ENCODE measurements at regions not wholly inside any gene's neighbourhood (a gene's known extent, or its start where the extent isn't known, plus 50 kb on each side); places are given as distances from the start of the nearest gene placed in this dataset.

- no peak for TF ChIP-seq EZH2 (IDR thresholded peaks at IDR 0.05; ENCODE audit: low read length)
- TF ChIP-seq, protein P1, sequence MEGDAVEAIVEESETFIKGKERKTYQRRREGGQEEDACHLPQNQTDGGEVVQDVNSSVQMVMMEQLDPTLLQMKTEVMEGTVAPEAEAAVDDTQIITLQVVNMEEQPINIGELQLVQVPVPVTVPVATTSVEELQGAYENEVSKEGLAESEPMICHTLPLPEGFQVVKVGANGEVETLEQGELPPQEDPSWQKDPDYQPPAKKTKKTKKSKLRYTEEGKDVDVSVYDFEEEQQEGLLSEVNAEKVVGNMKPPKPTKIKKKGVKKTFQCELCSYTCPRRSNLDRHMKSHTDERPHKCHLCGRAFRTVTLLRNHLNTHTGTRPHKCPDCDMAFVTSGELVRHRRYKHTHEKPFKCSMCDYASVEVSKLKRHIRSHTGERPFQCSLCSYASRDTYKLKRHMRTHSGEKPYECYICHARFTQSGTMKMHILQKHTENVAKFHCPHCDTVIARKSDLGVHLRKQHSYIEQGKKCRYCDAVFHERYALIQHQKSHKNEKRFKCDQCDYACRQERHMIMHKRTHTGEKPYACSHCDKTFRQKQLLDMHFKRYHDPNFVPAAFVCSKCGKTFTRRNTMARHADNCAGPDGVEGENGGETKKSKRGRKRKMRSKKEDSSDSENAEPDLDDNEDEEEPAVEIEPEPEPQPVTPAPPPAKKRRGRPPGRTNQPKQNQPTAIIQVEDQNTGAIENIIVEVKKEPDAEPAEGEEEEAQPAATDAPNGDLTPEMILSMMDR (optimal IDR thresholded peaks at IDR 0.05 in 1 of 3, IDR thresholded peaks at IDR 0.05 in 1 of 3, conservative IDR thresholded peaks at IDR 0.05 in 1 of 3; ENCODE audit: extremely low read depth in 1 of 3, insufficient read depth in 2 of 3, low read length in 3 of 3), result no peak
These were observed 861.7 kb upstream of the NR2F2 start for GRCh38 chr15:95468820-95469219.

All from keratinocyte (primary cell).